ENCODE measurements at regions not wholly inside any gene's neighbourhood (a gene's known extent, or its start where the extent isn't known, plus 50 kb on each side); places are given as distances from the start of the nearest gene placed in this dataset.

DNA sequence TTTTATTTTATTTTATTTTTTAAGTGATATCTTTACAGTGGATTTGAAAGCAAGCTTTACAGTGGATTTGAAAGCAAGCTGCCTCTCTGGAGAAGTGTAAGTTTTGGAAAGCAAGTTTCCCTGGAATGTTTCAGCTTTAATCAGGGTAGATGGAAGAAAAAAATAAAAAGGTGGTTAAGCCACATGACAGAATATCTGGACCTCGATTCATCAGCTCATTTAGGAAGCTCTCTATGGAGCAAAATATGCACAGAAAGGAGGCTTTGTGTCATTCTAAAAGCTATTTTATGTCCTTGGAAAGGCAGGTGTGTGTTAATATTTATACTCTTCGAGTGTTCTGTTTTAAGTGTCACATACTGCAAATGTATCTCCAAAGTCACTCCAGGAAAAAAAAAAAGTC, 409.2 kb upstream of the KLF4 start (continued):
- TF ChIP-seq, protein P1, sequence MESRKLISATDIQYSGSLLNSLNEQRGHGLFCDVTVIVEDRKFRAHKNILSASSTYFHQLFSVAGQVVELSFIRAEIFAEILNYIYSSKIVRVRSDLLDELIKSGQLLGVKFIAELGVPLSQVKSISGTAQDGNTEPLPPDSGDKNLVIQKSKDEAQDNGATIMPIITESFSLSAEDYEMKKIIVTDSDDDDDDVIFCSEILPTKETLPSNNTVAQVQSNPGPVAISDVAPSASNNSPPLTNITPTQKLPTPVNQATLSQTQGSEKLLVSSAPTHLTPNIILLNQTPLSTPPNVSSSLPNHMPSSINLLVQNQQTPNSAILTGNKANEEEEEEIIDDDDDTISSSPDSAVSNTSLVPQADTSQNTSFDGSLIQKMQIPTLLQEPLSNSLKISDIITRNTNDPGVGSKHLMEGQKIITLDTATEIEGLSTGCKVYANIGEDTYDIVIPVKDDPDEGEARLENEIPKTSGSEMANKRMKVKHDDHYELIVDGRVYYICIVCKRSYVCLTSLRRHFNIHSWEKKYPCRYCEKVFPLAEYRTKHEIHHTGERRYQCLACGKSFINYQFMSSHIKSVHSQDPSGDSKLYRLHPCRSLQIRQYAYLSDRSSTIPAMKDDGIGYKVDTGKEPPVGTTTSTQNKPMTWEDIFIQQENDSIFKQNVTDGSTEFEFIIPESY (IDR thresholded peaks at IDR 0.05; ENCODE audit: extremely low read depth, insufficient replicate concordance, low read length): no peak
- no peak for TF ChIP-seq ELF1 (IDR thresholded peaks at IDR 0.05; ENCODE audit: borderline replicate concordance, low read depth)

DNA sequence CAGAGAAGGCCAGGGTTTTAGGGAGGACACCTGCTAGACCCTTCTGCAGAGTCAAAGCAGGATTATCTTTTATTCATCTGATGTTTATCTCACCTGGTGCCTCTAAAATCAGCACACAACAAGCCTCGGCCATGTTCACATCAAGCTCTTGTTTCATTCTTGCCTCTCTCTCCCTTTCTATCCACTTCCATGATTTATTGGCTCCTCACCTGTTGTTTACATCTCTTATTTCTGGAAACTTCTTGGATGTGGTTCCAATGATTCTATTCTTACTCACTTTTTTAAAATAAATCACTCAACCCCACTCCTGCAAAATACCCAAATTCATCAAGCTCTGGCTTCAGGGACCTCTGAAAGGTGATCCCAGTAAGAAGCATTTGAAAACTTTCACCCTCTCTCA, 407.0 kb upstream of the KLF4 start:
- no peaks in the 10 kb centered on the region for H3K36me3 ChIP-seq (ENCODE audit: control insufficient read depth in 1 of 2, insufficient read depth in 2 of 2, low read length in 2 of 2)
- POLR2A ChIA-PET: no interaction called here
- no peaks in the 10 kb centered on the region for H4K20me1 ChIP-seq (ENCODE audit: insufficient read depth)
- no peaks in the 10 kb centered on the region for H3K9me3 ChIP-seq (ENCODE audit: control insufficient read depth in 1 of 2, insufficient read depth in 1 of 2, low read depth in 1 of 2, low read length in 2 of 2)
- H3K27me3 ChIP-seq (ENCODE audit: insufficient read depth, low read length): no peaks in the 10 kb centered on the region
- H3K4me1 ChIP-seq (ENCODE audit: control insufficient read depth in 1 of 2, insufficient read depth in 2 of 2, low read length in 2 of 2): no peaks in the 10 kb centered on the region
- intact Hi-C loops (cut with micrococcal nuclease): no loop called here
- no peak overlapping the region for H3K27ac ChIP-seq (ENCODE audit: low read depth, low read length)
- H3K4me3 ChIP-seq (replicated peaks in 1 of 2; ENCODE audit: low read depth in 1 of 2, low read length in 2 of 2): no peak overlapping the region
- CTCF ChIA-PET: no interaction called here
- ATAC-seq: no peak
- RAD21 ChIA-PET (ENCODE audit: low non-redundant PET in 1 of 2, low total read pairs in 2 of 2, uncharacterized antibody in 2 of 2, unreplicated experiment in 2 of 2): no interaction called here
- H3K4me2 ChIP-seq (ENCODE audit: low read length): no peak overlapping the region
- no peaks in the 10 kb centered on the region for H3K79me2 ChIP-seq (ENCODE audit: insufficient read depth, low read length)
- no peaks in the 10 kb centered on the region for H3K9me2 ChIP-seq (ENCODE audit: insufficient read depth)
- TF ChIP-seq RAD21 (IDR thresholded peaks at IDR 0.05; ENCODE audit: low read depth): no peak
- no peak for TF ChIP-seq POLR2A (IDR thresholded peaks at IDR 0.05; ENCODE audit: borderline replicate concordance, extremely low read depth, insufficient read depth, insufficient read length)
- no peak for TF ChIP-seq FOSL1 (IDR thresholded peaks at IDR 0.05; ENCODE audit: low read depth)
- TF ChIP-seq, protein P2, sequence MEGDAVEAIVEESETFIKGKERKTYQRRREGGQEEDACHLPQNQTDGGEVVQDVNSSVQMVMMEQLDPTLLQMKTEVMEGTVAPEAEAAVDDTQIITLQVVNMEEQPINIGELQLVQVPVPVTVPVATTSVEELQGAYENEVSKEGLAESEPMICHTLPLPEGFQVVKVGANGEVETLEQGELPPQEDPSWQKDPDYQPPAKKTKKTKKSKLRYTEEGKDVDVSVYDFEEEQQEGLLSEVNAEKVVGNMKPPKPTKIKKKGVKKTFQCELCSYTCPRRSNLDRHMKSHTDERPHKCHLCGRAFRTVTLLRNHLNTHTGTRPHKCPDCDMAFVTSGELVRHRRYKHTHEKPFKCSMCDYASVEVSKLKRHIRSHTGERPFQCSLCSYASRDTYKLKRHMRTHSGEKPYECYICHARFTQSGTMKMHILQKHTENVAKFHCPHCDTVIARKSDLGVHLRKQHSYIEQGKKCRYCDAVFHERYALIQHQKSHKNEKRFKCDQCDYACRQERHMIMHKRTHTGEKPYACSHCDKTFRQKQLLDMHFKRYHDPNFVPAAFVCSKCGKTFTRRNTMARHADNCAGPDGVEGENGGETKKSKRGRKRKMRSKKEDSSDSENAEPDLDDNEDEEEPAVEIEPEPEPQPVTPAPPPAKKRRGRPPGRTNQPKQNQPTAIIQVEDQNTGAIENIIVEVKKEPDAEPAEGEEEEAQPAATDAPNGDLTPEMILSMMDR (IDR thresholded peaks at IDR 0.05 in 2 of 3, conservative IDR thresholded peaks at IDR 0.05 in 1 of 3; ENCODE audit: borderline replicate concordance in 1 of 3, insufficient read depth in 1 of 3, low read depth in 2 of 3, low read length in 2 of 3): no peak
- TF ChIP-seq POLR2AphosphoS5 (IDR thresholded peaks at IDR 0.05; ENCODE audit: low read depth, low read length): no peak
- no peak for TF ChIP-seq SIN3A (IDR thresholded peaks at IDR 0.05; ENCODE audit: low read depth)
- TF ChIP-seq EZH2phosphoT487 (IDR thresholded peaks at IDR 0.05; ENCODE audit: borderline replicate concordance): no peak
- TF ChIP-seq CEBPB (IDR thresholded peaks at IDR 0.05; ENCODE audit: low read depth): no peak
- no peak for TF ChIP-seq ZFX (IDR thresholded peaks at IDR 0.05)
- TF ChIP-seq, protein P3, sequence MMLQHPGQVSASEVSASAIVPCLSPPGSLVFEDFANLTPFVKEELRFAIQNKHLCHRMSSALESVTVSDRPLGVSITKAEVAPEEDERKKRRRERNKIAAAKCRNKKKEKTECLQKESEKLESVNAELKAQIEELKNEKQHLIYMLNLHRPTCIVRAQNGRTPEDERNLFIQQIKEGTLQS (IDR thresholded peaks at IDR 0.05): no peak
- no peak for TF ChIP-seq EGR1 (IDR thresholded peaks at IDR 0.05; ENCODE audit: low read depth)
- no peak for TF ChIP-seq SP1 (IDR thresholded peaks at IDR 0.05; ENCODE audit: low read depth)
- no peak for TF ChIP-seq SRF (IDR thresholded peaks at IDR 0.05; ENCODE audit: low read depth)
- TF ChIP-seq CBX3 (IDR thresholded peaks at IDR 0.05; ENCODE audit: low read depth): no peak
- TF ChIP-seq EZH2 (IDR thresholded peaks at IDR 0.05): no peak
- TF ChIP-seq TCF7L2 (IDR thresholded peaks at IDR 0.05; ENCODE audit: borderline replicate concordance, extremely low read depth, insufficient read depth, insufficient read length): no peak
- no peak for TF ChIP-seq JUND (IDR thresholded peaks at IDR 0.05)
- no TSS peak for BruUV-seq (replicated peaks)
- H3K9ac ChIP-seq (ENCODE audit: low read length): no peak overlapping the region
- no peak overlapping the region for H2AFZ ChIP-seq (ENCODE audit: low read depth, low read length, poor library complexity, severe bottlenecking)
- DNase-seq (ENCODE audit: low read depth, low spot score): no peak

Measured in HCT116 (cell line).